ENCODE measurements at regions not wholly inside any gene's neighbourhood (a gene's known extent, or its start where the extent isn't known, plus 50 kb on each side); places are given as distances from the start of the nearest gene placed in this dataset.
A peak's percentile ranks its signal among the peaks of the same experiment; 100 is the strongest.

DNA sequence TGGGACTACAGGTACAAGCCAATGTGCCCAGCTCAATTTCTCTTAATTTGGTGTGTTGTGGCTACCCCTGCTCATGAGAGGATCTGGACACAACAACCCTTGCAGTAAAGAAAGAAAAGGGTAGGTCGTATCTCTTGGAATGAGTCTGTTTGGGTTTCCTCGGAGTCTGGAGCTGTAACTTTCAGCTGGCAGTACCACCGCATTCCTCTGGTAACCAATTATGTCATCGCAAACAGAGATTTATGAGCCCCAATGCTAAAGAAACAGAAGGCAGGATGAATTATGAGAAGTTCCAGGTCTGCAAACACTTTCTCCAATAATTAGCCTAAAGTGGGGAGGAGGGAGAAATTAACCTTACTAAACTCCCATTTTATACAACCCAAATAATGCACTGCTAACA, 186.6 kb upstream of the NRP1 start:
- Histone ChIP-seq H3K27ac (ENCODE audit: low read depth in 1 of 2, low read length in 2 of 2) (no peak overlapping the region), H3K4me3 (replicated peaks in 1 of 3; ENCODE audit: low read depth in 2 of 3, low read length in 3 of 3) (no peak overlapping the region), H3K4me1 (ENCODE audit: control insufficient read depth in 1 of 2, insufficient read depth in 2 of 2, low read length in 2 of 2) (peaks cover 18 to 19% of the 10 kb centered on the region in 2 donors), H3K4me2 (replicated peaks; ENCODE audit: extremely low read depth, low read length, poor library complexity, severe bottlenecking) (no peak overlapping the region), H3K27me3 (ENCODE audit: control insufficient read depth in 2 of 2, insufficient read depth in 2 of 2, low read length in 2 of 2) (peaks cover 5 to 15% of the 10 kb centered on the region in 2 donors), H3K9ac (ENCODE audit: insufficient read depth, low read length, poor library complexity, severe bottlenecking) (no peak overlapping the region), H3K79me2 (ENCODE audit: insufficient read depth, low read length) (no peaks in the 10 kb centered on the region), H2AFZ (ENCODE audit: insufficient read depth, low read depth, low read length, poor library complexity, severe bottlenecking) (no peak overlapping the region), H4K20me1 (ENCODE audit: insufficient read depth, low read length) (no peaks in the 10 kb centered on the region), H3K9me3 (replicated peaks in 1 of 2; ENCODE audit: control insufficient read depth in 1 of 2, insufficient read depth in 1 of 2, low read length in 2 of 2) (no peaks in the 10 kb centered on the region), H3K36me3 (replicated peaks in 1 of 2; ENCODE audit: control insufficient read depth in 1 of 2, insufficient read depth in 2 of 2, low read length in 2 of 2) (no peaks in the 10 kb centered on the region)
- H3K4me3 Mint-ChIP-seq, result no peak overlapping the region
- no peak for DNase-seq
- H3K9me3 Mint-ChIP-seq, result peaks cover 0 to 15% (median 4%) of the 10 kb centered on the region in 7 donors
- H3K4me1 Mint-ChIP-seq, result peaks cover 16% of the 10 kb centered on the region
- WGBS (ENCODE audit: insufficient coverage), result no CpG with 5 or more reads among the region's 4 CpGs
- peaks cover 11 to 19% (median 12%) of the 10 kb centered on the region in 3 donors for H3K27me3 Mint-ChIP-seq (ENCODE audit: low read depth in 3 of 3)
- TF ChIP-seq, protein P1, sequence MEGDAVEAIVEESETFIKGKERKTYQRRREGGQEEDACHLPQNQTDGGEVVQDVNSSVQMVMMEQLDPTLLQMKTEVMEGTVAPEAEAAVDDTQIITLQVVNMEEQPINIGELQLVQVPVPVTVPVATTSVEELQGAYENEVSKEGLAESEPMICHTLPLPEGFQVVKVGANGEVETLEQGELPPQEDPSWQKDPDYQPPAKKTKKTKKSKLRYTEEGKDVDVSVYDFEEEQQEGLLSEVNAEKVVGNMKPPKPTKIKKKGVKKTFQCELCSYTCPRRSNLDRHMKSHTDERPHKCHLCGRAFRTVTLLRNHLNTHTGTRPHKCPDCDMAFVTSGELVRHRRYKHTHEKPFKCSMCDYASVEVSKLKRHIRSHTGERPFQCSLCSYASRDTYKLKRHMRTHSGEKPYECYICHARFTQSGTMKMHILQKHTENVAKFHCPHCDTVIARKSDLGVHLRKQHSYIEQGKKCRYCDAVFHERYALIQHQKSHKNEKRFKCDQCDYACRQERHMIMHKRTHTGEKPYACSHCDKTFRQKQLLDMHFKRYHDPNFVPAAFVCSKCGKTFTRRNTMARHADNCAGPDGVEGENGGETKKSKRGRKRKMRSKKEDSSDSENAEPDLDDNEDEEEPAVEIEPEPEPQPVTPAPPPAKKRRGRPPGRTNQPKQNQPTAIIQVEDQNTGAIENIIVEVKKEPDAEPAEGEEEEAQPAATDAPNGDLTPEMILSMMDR (IDR thresholded peaks at IDR 0.05), result no peak
- intact Hi-C loops (cut with micrococcal nuclease), result no loop called here
- peak overlapping the region in 1 of 7 donors; percentile 38 for H3K27ac Mint-ChIP-seq
- H3K36me3 Mint-ChIP-seq, result no peaks in the 10 kb centered on the region

DNA sequence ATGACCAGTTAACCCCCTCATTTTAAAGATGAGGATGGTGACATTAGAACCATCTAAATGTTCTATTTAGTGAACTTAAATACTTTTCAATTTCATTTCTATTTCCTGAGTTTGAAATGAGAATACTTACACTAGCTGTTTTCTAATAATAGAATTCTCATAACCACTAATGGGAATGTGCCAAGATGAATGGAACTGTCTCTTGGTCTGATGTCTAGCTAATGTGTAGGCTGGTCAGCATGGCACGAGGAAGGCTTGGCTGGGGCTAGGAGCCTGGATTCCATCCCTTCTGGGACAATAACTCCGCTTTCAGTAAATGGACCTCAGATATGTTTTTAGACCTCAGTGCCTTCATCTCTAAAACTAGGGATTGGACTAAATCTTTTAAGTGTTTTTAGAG, 185.8 kb upstream of the NRP1 start:
- no peaks in the 10 kb centered on the region for H3K36me3 Mint-ChIP-seq
- H3K27me3 ChIP-seq (ENCODE audit: control insufficient read depth in 2 of 2, insufficient read depth in 2 of 2, low read length in 2 of 2), result peaks cover 5 to 15% of the 10 kb centered on the region in 2 donors

More for the DNA sequence above, 185.8 kb upstream of the NRP1 start:
- no CpG with 5 or more reads among the region's 2 CpGs for WGBS (ENCODE audit: insufficient coverage)
- no peak overlapping the region for H3K9ac ChIP-seq (ENCODE audit: insufficient read depth, low read length, poor library complexity, severe bottlenecking)
- Mint-ChIP-seq H3K9me3 (peaks cover 0 to 15% (median 4%) of the 10 kb centered on the region in 7 donors), H3K27ac (no peak overlapping the region), H3K4me3 (no peak overlapping the region), H3K4me1 (peaks cover 16% of the 10 kb centered on the region), H3K27me3 (ENCODE audit: low read depth in 3 of 3) (peaks cover 11 to 17% (median 12%) of the 10 kb centered on the region in 3 donors)
- intact Hi-C loops (cut with micrococcal nuclease), result no loop called here
- TF ChIP-seq, protein P1 (IDR thresholded peaks at IDR 0.05), result no peak
- no peaks in the 10 kb centered on the region for H3K9me3 ChIP-seq (replicated peaks in 1 of 2; ENCODE audit: control insufficient read depth in 1 of 2, insufficient read depth in 1 of 2, low read length in 2 of 2)
- no peaks in the 10 kb centered on the region for H3K36me3 ChIP-seq (replicated peaks in 1 of 2; ENCODE audit: control insufficient read depth in 1 of 2, insufficient read depth in 2 of 2, low read length in 2 of 2)
- DNase-seq, result no peak
- no peak overlapping the region for H3K27ac ChIP-seq (ENCODE audit: low read depth in 1 of 2, low read length in 2 of 2)
- no peaks in the 10 kb centered on the region for H4K20me1 ChIP-seq (ENCODE audit: insufficient read depth, low read length)
- peaks cover 18 to 19% of the 10 kb centered on the region in 2 donors for H3K4me1 ChIP-seq (ENCODE audit: control insufficient read depth in 1 of 2, insufficient read depth in 2 of 2, low read length in 2 of 2)
- H2AFZ ChIP-seq (ENCODE audit: insufficient read depth, low read depth, low read length, poor library complexity, severe bottlenecking), result no peak overlapping the region
- no peak overlapping the region for H3K4me3 ChIP-seq (replicated peaks in 1 of 3; ENCODE audit: low read depth in 2 of 3, low read length in 3 of 3)
- no peak overlapping the region for H3K4me2 ChIP-seq (replicated peaks; ENCODE audit: extremely low read depth, low read length, poor library complexity, severe bottlenecking)
- no peaks in the 10 kb centered on the region for H3K79me2 ChIP-seq (ENCODE audit: insufficient read depth, low read length)

Data from CD14-positive monocyte (primary cell).